Activated naive CD8-positive, alpha-beta T cell treated with anti-CD3 and anti-CD28 coated beads, Interleukin-2, amount 50 U/mL, for 24 hours (primary cell): ENCODE measurements at regions not wholly inside any gene's neighbourhood (a gene's known extent, or its start where the extent isn't known, plus 50 kb on each side); places are given as distances from the start of the nearest gene placed in this dataset.

Experiments
- ATAC-seq: fragments of 150-1000 bp; cut with Tn5 transposase; one replicate; pipeline ENCODE4 v1.10.0; 2021
- DNase-seq: peaks from one replicate; pipeline ENCODE4 v3.0.0; 2021
- H3K27ac Mint-ChIP-seq: one replicate; pipeline ENCODE4 v1.8.0; 2021; ENCODE audit warnings: mild to moderate bottlenecking, mixed read lengths
- H3K27me3 Mint-ChIP-seq: one replicate; pipeline ENCODE4 v1.8.0; 2021; ENCODE audit warnings: mixed read lengths
- H3K36me3 Mint-ChIP-seq: one replicate; pipeline ENCODE4 v1.8.0; 2021; ENCODE audit warnings: low read depth, mixed read lengths
- H3K4me1 Mint-ChIP-seq: one replicate; pipeline ENCODE4 v1.8.0; 2021; ENCODE audit warnings: mixed read lengths
- H3K4me3 Mint-ChIP-seq: one replicate; pipeline ENCODE4 v1.8.0; 2021; ENCODE audit warnings: mild to moderate bottlenecking, moderate library complexity, mixed read lengths
- H3K9me3 Mint-ChIP-seq: one replicate; pipeline ENCODE4 v1.8.0; 2021; ENCODE audit warnings: mixed read lengths

GRCh38 chr16:63311313-63311712 is 1275.1 kb upstream of the CDH8 start:
- Mint-ChIP-seq H3K27me3 (no peaks in the 10 kb centered on the region), H3K36me3 (no peaks in the 10 kb centered on the region), H3K4me1 (no peaks in the 10 kb centered on the region), H3K27ac (no peak overlapping the region), H3K4me3 (no peak overlapping the region), H3K9me3 (peaks cover 8% of the 10 kb centered on the region)
- ATAC-seq (no peak), DNase-seq (no peak)

- ATAC-seq: no peak
- H3K9me3 Mint-ChIP-seq: peaks cover 27% of the 10 kb centered on the region
- H3K36me3 Mint-ChIP-seq: no peaks in the 10 kb centered on the region
- H3K4me1 Mint-ChIP-seq: no peaks in the 10 kb centered on the region
- DNase-seq: no peak
- no peak overlapping the region for H3K27ac Mint-ChIP-seq
- no peaks in the 10 kb centered on the region for H3K27me3 Mint-ChIP-seq
- no peak overlapping the region for H3K4me3 Mint-ChIP-seq
Observed at GRCh38 chr16:63302811-63303210, 1266.6 kb upstream of the CDH8 start.

- no peak overlapping the region for H3K27ac Mint-ChIP-seq
- H3K27me3 Mint-ChIP-seq: no peaks in the 10 kb centered on the region
- peaks cover 28% of the 10 kb centered on the region for H3K9me3 Mint-ChIP-seq
- H3K4me1 Mint-ChIP-seq: no peaks in the 10 kb centered on the region
- DNase-seq: no peak
- no peak overlapping the region for H3K4me3 Mint-ChIP-seq
- no peak for ATAC-seq
- no peaks in the 10 kb centered on the region for H3K36me3 Mint-ChIP-seq
Observed at GRCh38 chr16:63301349-63301748, 1265.1 kb upstream of the CDH8 start.

- H3K27ac Mint-ChIP-seq: no peak overlapping the region
- DNase-seq (no peak), ATAC-seq (no peak)
- H3K9me3 Mint-ChIP-seq: peaks cover 36% of the 10 kb centered on the region
- no peaks in the 10 kb centered on the region for H3K27me3 Mint-ChIP-seq
- H3K4me1 Mint-ChIP-seq: no peaks in the 10 kb centered on the region
- no peaks in the 10 kb centered on the region for H3K36me3 Mint-ChIP-seq
- no peak overlapping the region for H3K4me3 Mint-ChIP-seq
Observed at GRCh38 chr16:63298993-63299392, 1262.8 kb upstream of the CDH8 start.

GRCh38 chr16:63292036-63292435 is 1255.8 kb upstream of the CDH8 start:
- DNase-seq (no peak), ATAC-seq (no peak)
- H3K36me3 Mint-ChIP-seq: no peaks in the 10 kb centered on the region
- H3K9me3 Mint-ChIP-seq: peaks cover 17% of the 10 kb centered on the region
- H3K27me3 Mint-ChIP-seq: no peaks in the 10 kb centered on the region
- H3K4me1 Mint-ChIP-seq: no peaks in the 10 kb centered on the region
- no peak overlapping the region for H3K4me3 Mint-ChIP-seq
- H3K27ac Mint-ChIP-seq: no peak overlapping the region

- H3K36me3 Mint-ChIP-seq: no peaks in the 10 kb centered on the region
- H3K4me3 Mint-ChIP-seq: no peak overlapping the region
- no peaks in the 10 kb centered on the region for H3K4me1 Mint-ChIP-seq
- no peak for ATAC-seq
- H3K27me3 Mint-ChIP-seq: no peaks in the 10 kb centered on the region
- no peak overlapping the region for H3K27ac Mint-ChIP-seq
- H3K9me3 Mint-ChIP-seq: peaks cover 9% of the 10 kb centered on the region
- peak; percentile 2 for DNase-seq
Observed at GRCh38 chr16:63289834-63290460, 1253.7 kb upstream of the CDH8 start.

- ATAC-seq (no peak), DNase-seq (no peak)
- no peaks in the 10 kb centered on the region for H3K4me1 Mint-ChIP-seq
- peaks cover 4% of the 10 kb centered on the region for H3K9me3 Mint-ChIP-seq
- no peak overlapping the region for H3K27ac Mint-ChIP-seq
- H3K4me3 Mint-ChIP-seq: no peak overlapping the region
- no peaks in the 10 kb centered on the region for H3K36me3 Mint-ChIP-seq
- no peaks in the 10 kb centered on the region for H3K27me3 Mint-ChIP-seq
Observed at GRCh38 chr16:63287401-63287800, 1251.2 kb upstream of the CDH8 start.

- DNase-seq (no peak), ATAC-seq (no peak)
- Mint-ChIP-seq H3K9me3 (peaks cover 4% of the 10 kb centered on the region), H3K36me3 (no peaks in the 10 kb centered on the region), H3K4me3 (no peak overlapping the region), H3K4me1 (no peaks in the 10 kb centered on the region), H3K27ac (no peak overlapping the region), H3K27me3 (no peaks in the 10 kb centered on the region)
Observed at GRCh38 chr16:63283721-63284120, 1247.5 kb upstream of the CDH8 start.

- no peak for DNase-seq
- Mint-ChIP-seq H3K9me3 (peaks cover 13% of the 10 kb centered on the region), H3K4me1 (no peaks in the 10 kb centered on the region), H3K4me3 (no peak overlapping the region), H3K27me3 (no peaks in the 10 kb centered on the region), H3K27ac (no peak overlapping the region), H3K36me3 (no peaks in the 10 kb centered on the region)
- no peak for ATAC-seq
Observed at GRCh38 chr16:63244631-63245030, 1208.4 kb upstream of the CDH8 start.

- Mint-ChIP-seq H3K9me3 (peaks cover 16% of the 10 kb centered on the region), H3K4me1 (no peaks in the 10 kb centered on the region), H3K27me3 (no peaks in the 10 kb centered on the region), H3K36me3 (no peaks in the 10 kb centered on the region), H3K4me3 (no peak overlapping the region), H3K27ac (no peak overlapping the region)
- no peak for ATAC-seq
- no peak for DNase-seq
Observed at GRCh38 chr16:63241497-63242028, 1205.3 kb upstream of the CDH8 start.

- DNase-seq: no peak
- Mint-ChIP-seq H3K27me3 (no peaks in the 10 kb centered on the region), H3K36me3 (no peaks in the 10 kb centered on the region), H3K4me3 (no peak overlapping the region), H3K9me3 (peaks cover 24% of the 10 kb centered on the region), H3K27ac (no peak overlapping the region), H3K4me1 (no peaks in the 10 kb centered on the region)
- no peak for ATAC-seq
Observed at GRCh38 chr16:63239065-63239570, 1202.9 kb upstream of the CDH8 start.

- Mint-ChIP-seq H3K27me3 (no peaks in the 10 kb centered on the region), H3K27ac (no peak overlapping the region), H3K4me3 (no peak overlapping the region), H3K4me1 (no peaks in the 10 kb centered on the region), H3K9me3 (peaks cover 23% of the 10 kb centered on the region), H3K36me3 (no peaks in the 10 kb centered on the region)
- ATAC-seq: no peak
- no peak for DNase-seq
Observed at GRCh38 chr16:63230421-63231040, 1194.3 kb upstream of the CDH8 start.

GRCh38 chr16:63228259-63228658 is 1192.0 kb upstream of the CDH8 start:
- H3K4me1 Mint-ChIP-seq: no peaks in the 10 kb centered on the region
- H3K27ac Mint-ChIP-seq: no peak overlapping the region
- DNase-seq (no peak), ATAC-seq (no peak)
- H3K9me3 Mint-ChIP-seq: peaks cover 10% of the 10 kb centered on the region
- no peaks in the 10 kb centered on the region for H3K36me3 Mint-ChIP-seq
- no peak overlapping the region for H3K4me3 Mint-ChIP-seq
- H3K27me3 Mint-ChIP-seq: no peaks in the 10 kb centered on the region

- no peak overlapping the region for H3K4me3 Mint-ChIP-seq
- H3K4me1 Mint-ChIP-seq: no peaks in the 10 kb centered on the region
- peaks cover 8% of the 10 kb centered on the region for H3K9me3 Mint-ChIP-seq
- H3K27ac Mint-ChIP-seq: no peak overlapping the region
- H3K27me3 Mint-ChIP-seq: no peaks in the 10 kb centered on the region
- H3K36me3 Mint-ChIP-seq: no peaks in the 10 kb centered on the region
- ATAC-seq (no peak), DNase-seq (no peak)
Observed at GRCh38 chr16:63223851-63224250, 1187.6 kb upstream of the CDH8 start.

GRCh38 chr16:63216696-63217423 is 1180.6 kb upstream of the CDH8 start:
- ATAC-seq: no peak
- Mint-ChIP-seq H3K27ac (no peak overlapping the region), H3K27me3 (no peaks in the 10 kb centered on the region), H3K36me3 (no peaks in the 10 kb centered on the region), H3K9me3 (peaks cover 11% of the 10 kb centered on the region), H3K4me3 (no peak overlapping the region), H3K4me1 (no peaks in the 10 kb centered on the region)
- DNase-seq: no peak
